HEK293T (cell line): ENCODE measurements at regions not wholly inside any gene's neighbourhood (a gene's known extent, or its start where the extent isn't known, plus 50 kb on each side); places are given as distances from the start of the nearest gene placed in this dataset.

Experiments
- BHLHE40 ChIP-seq: fragments of 450-650 bp; IDR thresholded peaks from 2 replicates; pipeline ENCODE4 v1.6.1; 2016; ENCODE audit warnings: mild to moderate bottlenecking, moderate library complexity, borderline replicate concordance
- CTBP1 ChIP-seq: fragments of 450-650 bp; IDR thresholded peaks from 2 replicates; pipeline ENCODE4 v1.6.1; 2016; ENCODE audit warnings: borderline replicate concordance
- ELF4 ChIP-seq: fragments of 450-650 bp; IDR thresholded peaks from 2 replicates; pipeline ENCODE4 v1.6.1; 2017; ENCODE audit warnings: antibody characterized with exemption
- FOXA1 ChIP-seq: fragments of 450-650 bp; IDR thresholded peaks from 2 replicates; pipeline ENCODE4 v1.6.1; 2016; ENCODE audit warnings: mild to moderate bottlenecking
- FOXK2 ChIP-seq: fragments of 450-650 bp; IDR thresholded peaks from 2 replicates; pipeline ENCODE4 v1.6.1; 2016; ENCODE audit warnings: mild to moderate bottlenecking
- FOXM1 ChIP-seq: fragments of 450-650 bp; IDR thresholded peaks from 2 replicates; pipeline ENCODE4 v1.6.1; 2017; ENCODE audit warnings: mild to moderate bottlenecking, borderline replicate concordance
- HDGF ChIP-seq: fragments of 450-650 bp; IDR thresholded peaks from 2 replicates; pipeline ENCODE4 v1.6.1; 2017; ENCODE audit warnings: antibody characterized with exemption, borderline replicate concordance
- LEF1 ChIP-seq: fragments of 450-650 bp; IDR thresholded peaks from 2 replicates; pipeline ENCODE4 v1.6.1; 2017; ENCODE audit warnings: mild to moderate bottlenecking, borderline replicate concordance
- NFRKB ChIP-seq: fragments of 450-650 bp; IDR thresholded peaks from 2 replicates; pipeline ENCODE4 v1.6.1; 2016; ENCODE audit warnings: mild to moderate bottlenecking, moderate library complexity
- PKNOX1 ChIP-seq: fragments of 450-650 bp; IDR thresholded peaks from 2 replicates; pipeline ENCODE4 v1.6.1; 2016
- SP1 ChIP-seq: fragments of 450-650 bp; IDR thresholded peaks from 2 replicates; pipeline ENCODE4 v1.6.1; 2017
- SUZ12 ChIP-seq: fragments of 450-650 bp; IDR thresholded peaks from 2 replicates; pipeline ENCODE4 v1.6.1; 2016; ENCODE audit warnings: mild to moderate bottlenecking
- TARDBP ChIP-seq: fragments of 450-650 bp; IDR thresholded peaks from 2 replicates; pipeline ENCODE4 v1.6.1; 2016
- ZNF384 ChIP-seq: fragments of 450-650 bp; IDR thresholded peaks from 2 replicates; pipeline ENCODE4 v1.6.1; 2016

- TF ChIP-seq TARDBP (no peak), ELF4 (no peak), PKNOX1 (no peak), FOXK2 (no peak), FOXM1 (no peak), ZNF384 (no peak), HDGF (no peak), SP1 (no peak), BHLHE40 (no peak), NFRKB (no peak), FOXA1 (no peak), LEF1 (no peak), CTBP1 (no peak), SUZ12 (no peak)
Observed at GRCh38 chr10:89915968-89916367, 214.6 kb downstream of the KIF20B start.
